ENCODE measurements at regions not wholly inside any gene's neighbourhood (a gene's known extent, or its start where the extent isn't known, plus 50 kb on each side); places are given as distances from the start of the nearest gene placed in this dataset.
A peak's percentile ranks its signal among the peaks of the same experiment; 100 is the strongest.

DNA sequence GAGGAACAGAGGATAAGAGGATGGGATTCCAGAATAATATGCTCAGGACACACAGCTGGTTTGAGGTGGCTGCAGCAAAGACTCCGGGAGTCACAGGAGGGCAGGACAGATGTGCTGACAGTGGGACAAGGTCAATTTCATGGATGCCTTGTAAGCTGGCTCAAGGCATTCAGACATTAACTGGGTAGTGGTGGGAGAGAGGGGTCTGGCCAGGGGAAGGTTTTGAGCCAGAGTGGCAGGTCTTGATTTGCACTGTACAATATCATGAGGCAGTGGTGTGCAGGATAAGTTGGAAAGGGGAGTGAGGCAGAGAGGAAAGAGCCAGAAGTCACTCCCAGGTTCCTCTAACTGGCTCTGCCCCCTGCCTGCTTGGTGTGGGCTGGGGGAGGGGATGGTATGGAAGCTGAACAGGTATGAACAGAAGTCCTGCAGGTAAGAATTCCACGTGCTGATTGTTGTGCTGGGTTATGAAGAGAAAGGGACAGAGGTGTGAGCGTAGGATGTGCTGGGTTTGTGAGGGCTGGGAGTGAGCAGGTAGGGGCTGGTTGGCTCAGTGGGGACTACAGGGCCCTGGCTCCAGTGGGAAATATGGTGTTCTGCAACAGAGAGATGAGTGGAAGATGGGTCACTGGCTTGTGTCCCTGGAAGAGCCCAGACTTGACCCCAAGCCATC, 141.7 kb upstream of the COPS8 start:
- ATAC-seq (no peak), DNase-seq (no peak)
- Histone ChIP-seq H3K4me3 (ENCODE audit: low read length) (no peak overlapping the region), H3K4me1 (ENCODE audit: control insufficient read depth, insufficient read depth, low read length) (no peaks in the 10 kb centered on the region), H3K27ac (ENCODE audit: low read length) (no peak overlapping the region), H3K9me3 (ENCODE audit: control insufficient read depth, low read length) (no peaks in the 10 kb centered on the region), H3K27me3 (ENCODE audit: control insufficient read depth, insufficient read depth) (no peaks in the 10 kb centered on the region)
- WGBS, result 86% methylated on average over 3 of the region's 3 CpGs
- intact Hi-C loops (cut with DNase I), result no loop called here

DNA sequence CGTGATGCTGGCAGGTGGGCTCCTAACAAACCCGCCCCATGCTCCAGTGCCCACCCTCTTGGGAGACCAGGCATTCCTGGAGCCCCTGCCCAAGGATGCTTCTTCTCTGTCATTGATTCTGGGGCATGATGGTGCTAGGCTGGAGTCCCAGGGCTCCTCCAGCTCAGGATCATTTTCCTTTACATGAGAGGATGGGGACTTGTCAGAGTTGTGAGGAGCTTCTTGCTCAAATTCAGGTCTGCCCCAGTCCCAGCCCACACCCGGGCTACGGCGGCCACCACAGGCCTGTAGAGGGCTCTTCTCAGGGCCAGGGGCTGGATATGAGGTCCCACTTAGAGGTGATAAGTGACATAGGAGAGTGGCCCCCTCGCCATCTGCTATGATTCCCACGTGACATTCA, 141.1 kb upstream of the COPS8 start:
- Histone ChIP-seq H3K4me3 (ENCODE audit: low read length) (no peak overlapping the region), H3K27me3 (ENCODE audit: control insufficient read depth, insufficient read depth) (no peaks in the 10 kb centered on the region), H3K9me3 (ENCODE audit: control insufficient read depth, low read length) (no peaks in the 10 kb centered on the region), H3K4me1 (ENCODE audit: control insufficient read depth, insufficient read depth, low read length) (no peaks in the 10 kb centered on the region), H3K27ac (ENCODE audit: low read length) (no peak overlapping the region)
- intact Hi-C loops (cut with DNase I), result no loop called here
- WGBS, result 91% methylated on average over 7 of the region's 7 CpGs
- ATAC-seq, result no peak
- DNase-seq, result no peak

- H3K27ac ChIP-seq (ENCODE audit: low read length), result no peak overlapping the region
- H3K4me1 ChIP-seq (ENCODE audit: control insufficient read depth, insufficient read depth, low read length), result no peaks in the 10 kb centered on the region
- WGBS, result 70% methylated on average over 6 of the region's 6 CpGs
- DNase-seq, result no peak
- no peaks in the 10 kb centered on the region for H3K9me3 ChIP-seq (ENCODE audit: control insufficient read depth, low read length)
- H3K4me3 ChIP-seq (ENCODE audit: low read length), result no peak overlapping the region
- no peak for ATAC-seq
- intact Hi-C loops (cut with DNase I), result no loop called here
- H3K27me3 ChIP-seq (ENCODE audit: control insufficient read depth, insufficient read depth), result no peaks in the 10 kb centered on the region
Measured at GRCh38 chr2:236945431-236946016, 140.2 kb upstream of the COPS8 start.

GRCh38 chr2:236946871-236947270, 138.8 kb upstream of the COPS8 start:
- WGBS, result 38% methylated on average over 4 of the region's 4 CpGs
- Histone ChIP-seq H3K27me3 (ENCODE audit: control insufficient read depth, insufficient read depth) (no peaks in the 10 kb centered on the region), H3K4me1 (ENCODE audit: control insufficient read depth, insufficient read depth, low read length) (no peaks in the 10 kb centered on the region), H3K27ac (ENCODE audit: low read length) (no peak overlapping the region), H3K9me3 (ENCODE audit: control insufficient read depth, low read length) (no peaks in the 10 kb centered on the region), H3K4me3 (ENCODE audit: low read length) (no peak overlapping the region)
- ATAC-seq (peak; percentile 87 to 97), DNase-seq (peak in 1 of 3 donors; percentile 60)
- intact Hi-C loops (cut with DNase I), result no loop called here

DNA sequence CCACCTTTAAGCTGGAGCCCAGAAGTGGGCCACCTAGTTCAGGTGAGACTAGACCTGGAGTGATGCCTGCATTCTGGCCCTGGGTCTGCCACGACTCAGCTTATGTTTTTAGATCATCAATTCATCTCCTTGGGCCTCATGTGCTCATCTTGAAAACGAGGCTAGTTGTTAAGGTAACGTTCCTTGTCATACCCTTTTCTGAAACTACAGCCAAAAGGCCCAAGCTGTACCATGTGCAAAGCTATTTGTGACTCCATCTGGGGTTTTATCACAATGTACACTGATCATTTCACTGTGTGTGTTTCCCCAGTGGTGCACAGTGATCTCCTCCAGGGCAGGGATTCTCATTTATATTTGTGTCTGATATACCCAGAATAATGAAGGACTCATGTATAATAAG, 138.4 kb upstream of the COPS8 start:
- DNase-seq, result no peak
- peak in 1 of 2 donors; percentile 5 for ATAC-seq
- intact Hi-C loops (cut with DNase I), result no loop called here
- H3K27me3 ChIP-seq (ENCODE audit: control insufficient read depth, insufficient read depth), result no peaks in the 10 kb centered on the region
- no peak overlapping the region for H3K27ac ChIP-seq (ENCODE audit: low read length)
- H3K9me3 ChIP-seq (ENCODE audit: control insufficient read depth, low read length), result no peaks in the 10 kb centered on the region
- no peaks in the 10 kb centered on the region for H3K4me1 ChIP-seq (ENCODE audit: control insufficient read depth, insufficient read depth, low read length)
- no peak overlapping the region for H3K4me3 ChIP-seq (ENCODE audit: low read length)
- WGBS, result 61% methylated on average over 3 of the region's 3 CpGs

DNA sequence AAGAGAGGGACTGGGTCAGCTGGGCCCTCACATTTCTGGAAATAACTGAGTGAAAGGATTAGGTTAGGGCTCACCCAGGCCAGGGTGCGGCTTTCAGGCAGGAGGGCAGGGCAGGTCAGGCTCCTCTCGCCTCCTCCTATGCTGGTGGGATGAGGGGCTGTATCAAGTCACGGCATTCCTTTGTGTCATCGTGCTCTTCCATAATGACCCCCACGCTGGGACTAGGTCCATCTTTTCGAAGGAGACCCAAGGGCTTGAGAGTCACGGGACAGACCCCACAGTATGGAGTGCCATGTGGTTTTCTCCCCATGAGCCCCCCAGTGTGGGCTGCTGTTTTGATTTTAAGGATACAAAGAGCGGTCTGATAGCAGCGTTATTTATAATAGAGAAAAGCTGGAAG, 137.8 kb upstream of the COPS8 start:
- no peaks in the 10 kb centered on the region for H3K4me1 ChIP-seq (ENCODE audit: control insufficient read depth, insufficient read depth, low read length)
- H3K27ac ChIP-seq (ENCODE audit: low read length), result no peak overlapping the region
- H3K27me3 ChIP-seq (ENCODE audit: control insufficient read depth, insufficient read depth), result no peaks in the 10 kb centered on the region
- H3K4me3 ChIP-seq (ENCODE audit: low read length), result no peak overlapping the region
- ATAC-seq (no peak), DNase-seq (no peak)
- intact Hi-C loops (cut with DNase I), result no loop called here
- no peaks in the 10 kb centered on the region for H3K9me3 ChIP-seq (ENCODE audit: control insufficient read depth, low read length)
- 90% methylated on average over 9 of the region's 9 CpGs for WGBS

GRCh38 chr2:236949089-236949905, 136.4 kb upstream of the COPS8 start:
- Histone ChIP-seq H3K9me3 (ENCODE audit: control insufficient read depth, low read length) (no peaks in the 10 kb centered on the region), H3K27ac (ENCODE audit: low read length) (no peak overlapping the region), H3K27me3 (ENCODE audit: control insufficient read depth, insufficient read depth) (no peaks in the 10 kb centered on the region), H3K4me3 (ENCODE audit: low read length) (no peak overlapping the region), H3K4me1 (ENCODE audit: control insufficient read depth, insufficient read depth, low read length) (no peaks in the 10 kb centered on the region)
- no peak for DNase-seq
- intact Hi-C loops (cut with DNase I), result no loop called here
- WGBS, result 82% methylated on average over 20 of the region's 20 CpGs
- ATAC-seq, result no peak

- H3K4me1 ChIP-seq (ENCODE audit: control insufficient read depth, insufficient read depth, low read length), result no peaks in the 10 kb centered on the region
Measured at GRCh38 chr2:236951830-236952475, 133.7 kb upstream of the COPS8 start.

DNA sequence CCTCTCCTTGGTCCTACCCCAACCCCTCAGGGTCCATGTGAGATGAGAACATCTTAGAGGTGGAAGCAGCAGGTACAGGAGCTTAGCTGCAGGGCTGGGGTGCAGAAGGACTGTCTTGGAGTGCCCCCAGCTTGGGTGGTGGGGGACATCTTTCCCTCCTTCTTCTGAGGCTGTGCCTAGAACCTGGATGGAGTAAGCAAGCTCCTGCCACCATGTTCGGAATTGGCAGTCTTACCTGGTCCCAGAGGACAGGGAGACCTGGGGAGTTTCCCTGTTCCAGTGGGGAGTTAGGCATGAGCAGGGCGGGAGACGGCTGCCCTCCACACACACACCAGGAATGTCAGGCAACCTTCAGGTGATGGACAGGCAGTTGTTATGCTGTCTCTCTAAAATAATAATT, 131.0 kb upstream of the COPS8 start:
- Histone ChIP-seq H3K27me3 (ENCODE audit: control insufficient read depth, insufficient read depth) (no peaks in the 10 kb centered on the region), H3K9me3 (ENCODE audit: control insufficient read depth, low read length) (no peaks in the 10 kb centered on the region), H3K4me1 (ENCODE audit: control insufficient read depth, insufficient read depth, low read length) (no peaks in the 10 kb centered on the region), H3K4me3 (ENCODE audit: low read length) (no peak overlapping the region), H3K27ac (ENCODE audit: low read length) (no peak overlapping the region)
- no peak for DNase-seq
- no peak for ATAC-seq
- 96% methylated on average over 3 of the region's 3 CpGs for WGBS
- intact Hi-C loops (cut with DNase I), result no loop called here

More at GRCh38 chr2:236951830-236952475, 133.7 kb upstream of the COPS8 start:
- DNase-seq (no peak), ATAC-seq (no peak)
- Histone ChIP-seq H3K27ac (ENCODE audit: low read length) (no peak overlapping the region), H3K27me3 (ENCODE audit: control insufficient read depth, insufficient read depth) (no peaks in the 10 kb centered on the region), H3K9me3 (ENCODE audit: control insufficient read depth, low read length) (no peaks in the 10 kb centered on the region), H3K4me3 (ENCODE audit: low read length) (no peak overlapping the region)
- 97% methylated on average over 3 of the region's 3 CpGs for WGBS
- intact Hi-C loops (cut with DNase I), result no loop called here

DNA sequence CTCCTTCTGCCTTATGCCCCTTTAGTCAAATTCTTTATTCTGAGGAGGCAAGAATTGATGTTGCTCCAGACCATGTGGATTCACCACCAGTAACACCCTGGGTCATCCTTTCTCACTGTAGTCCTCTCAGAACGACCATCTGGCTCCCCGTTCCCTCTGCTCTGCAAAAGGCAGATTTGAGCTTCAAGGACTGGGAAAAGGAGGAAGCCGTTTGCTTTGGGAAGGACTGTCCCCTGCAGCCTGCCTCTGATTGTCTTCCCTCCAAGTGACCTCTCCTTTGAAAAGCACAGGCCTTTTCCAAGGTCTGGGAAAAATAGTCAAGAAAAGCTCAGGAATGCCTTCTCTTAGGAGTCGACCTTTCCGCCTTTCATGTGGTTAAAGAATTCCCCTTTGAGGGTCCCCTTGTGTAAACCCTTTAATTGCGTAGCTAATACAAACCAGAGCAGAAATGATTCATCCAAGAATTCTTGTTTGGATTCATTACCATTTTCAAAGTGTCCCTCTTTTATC, 130.1 kb upstream of the COPS8 start:
- WGBS, result 71% methylated on average over 6 of the region's 6 CpGs
- H3K4me1 ChIP-seq (ENCODE audit: control insufficient read depth, insufficient read depth, low read length), result no peaks in the 10 kb centered on the region
- no peaks in the 10 kb centered on the region for H3K27me3 ChIP-seq (ENCODE audit: control insufficient read depth, insufficient read depth)
- intact Hi-C loops (cut with DNase I), result no loop called here
- no peaks in the 10 kb centered on the region for H3K9me3 ChIP-seq (ENCODE audit: control insufficient read depth, low read length)
- no peak for DNase-seq
- no peak overlapping the region for H3K27ac ChIP-seq (ENCODE audit: low read length)
- ATAC-seq, result no peak
- H3K4me3 ChIP-seq (ENCODE audit: low read length), result no peak overlapping the region

All from right cardiac atrium (tissue), 5 donors.